ENCODE measurements at regions not wholly inside any gene's neighbourhood (a gene's known extent, or its start where the extent isn't known, plus 50 kb on each side); places are given as distances from the start of the nearest gene placed in this dataset.

- 50 to 64% (median 55%) methylated on average over 2 of the region's 2 CpGs for WGBS, 3 donors
Observed at GRCh38 chr5:54761213-54761701, 224.1 kb downstream of the ESM1 start.

GRCh38 chr5:54760182-54760935, 225.0 kb downstream of the ESM1 start:
- H3K27ac ChIP-seq (ENCODE audit: low read depth, low read length) = no peak overlapping the region
- 78 to 87% (median 82%) methylated on average over 6 of the region's 6 CpGs for WGBS, 3 donors

More at GRCh38 chr5:54761213-54761701, 224.1 kb downstream of the ESM1 start:
- H3K27ac ChIP-seq (ENCODE audit: low read depth, low read length) = no peak overlapping the region

- H3K27ac ChIP-seq (ENCODE audit: low read depth, low read length) = no peak overlapping the region
- WGBS, 3 donors = 75 to 78% (median 76%) methylated on average over 4 of the region's 4 CpGs
Observed at GRCh38 chr5:54758038-54758437, 227.4 kb downstream of the ESM1 start.

GRCh38 chr5:54757541-54757940, 227.9 kb downstream of the ESM1 start:
- H3K27ac ChIP-seq (ENCODE audit: low read depth, low read length) = no peak overlapping the region
- 92 to 100% (median 99%) methylated on average over 3 of the region's 3 CpGs for WGBS, 3 donors

GRCh38 chr5:54756796-54757402, 228.5 kb downstream of the ESM1 start:
- no peak overlapping the region for H3K27ac ChIP-seq (ENCODE audit: low read depth, low read length)
- WGBS, 3 donors = 86 to 100% (median 95%) methylated on average over 1 of the region's 1 CpG

- H3K27ac ChIP-seq (ENCODE audit: low read depth, low read length) = no peak overlapping the region
- 55 to 73% (median 67%) methylated on average over 4 of the region's 4 CpGs for WGBS, 3 donors
Observed at GRCh38 chr5:54756301-54756700, 229.1 kb downstream of the ESM1 start.

- no peak overlapping the region for H3K27ac ChIP-seq (ENCODE audit: low read depth, low read length)
- WGBS, 3 donors = 72 to 82% (median 76%) methylated on average over 2 of the region's 2 CpGs
Observed at GRCh38 chr5:54754878-54755277, 230.5 kb downstream of the ESM1 start.

- H3K27ac ChIP-seq (ENCODE audit: low read depth, low read length) = no peak overlapping the region
- WGBS, 3 donors = 91 to 97% (median 94%) methylated on average over 7 of the region's 7 CpGs
Observed at GRCh38 chr5:54754420-54754819, 231.0 kb downstream of the ESM1 start.

GRCh38 chr5:54753753-54754152, 231.6 kb downstream of the ESM1 start:
- no peak overlapping the region for H3K27ac ChIP-seq (ENCODE audit: low read depth, low read length)
- 85 to 98% (median 93%) methylated on average over 1 of the region's 1 CpG for WGBS, 3 donors

GRCh38 chr5:54753034-54753433, 232.4 kb downstream of the ESM1 start:
- 24 to 51% (median 38%) methylated on average over 4 of the region's 4 CpGs for WGBS, 3 donors

GRCh38 chr5:54748527-54748926, 231.0 kb downstream of the SNX18 start:
- WGBS, 3 donors = 82 to 96% (median 89%) methylated on average over 4 of the region's 4 CpGs

More at GRCh38 chr5:54753034-54753433, 232.4 kb downstream of the ESM1 start:
- H3K27ac ChIP-seq (ENCODE audit: low read depth, low read length) = no peak overlapping the region

GRCh38 chr5:54746777-54747398, 229.3 kb downstream of the SNX18 start:
- WGBS, 3 donors = 90 to 95% (median 94%) methylated on average over 10 of the region's 10 CpGs
- no peak overlapping the region for H3K27ac ChIP-seq (ENCODE audit: low read depth, low read length)

More at GRCh38 chr5:54748527-54748926, 231.0 kb downstream of the SNX18 start:
- H3K27ac ChIP-seq (ENCODE audit: low read depth, low read length) = no peak overlapping the region

GRCh38 chr5:54746346-54746745, 228.8 kb downstream of the SNX18 start:
- H3K27ac ChIP-seq (ENCODE audit: low read depth, low read length) = no peak overlapping the region
- 78 to 92% (median 91%) methylated on average over 8 of the region's 8 CpGs for WGBS, 3 donors

GRCh38 chr5:54745599-54745998, 228.0 kb downstream of the SNX18 start:
- no peak overlapping the region for H3K27ac ChIP-seq (ENCODE audit: low read depth, low read length)
- WGBS, 3 donors = 28 to 77% (median 75%) methylated on average over 5 of the region's 5 CpGs

GRCh38 chr5:54743997-54744788, 226.6 kb downstream of the SNX18 start:
- 46 to 82% (median 47%) methylated on average over 8 of the region's 8 CpGs for WGBS, 3 donors
- no peak overlapping the region for H3K27ac ChIP-seq (ENCODE audit: low read depth, low read length)

GRCh38 chr5:54743581-54743980, 226.0 kb downstream of the SNX18 start:
- no peak overlapping the region for H3K27ac ChIP-seq (ENCODE audit: low read depth, low read length)
- 88 to 94% (median 93%) methylated on average over 5 of the region's 5 CpGs for WGBS, 3 donors

GRCh38 chr5:54742417-54742891, 224.9 kb downstream of the SNX18 start:
- 18 to 46% (median 43%) methylated on average over 7 of the region's 7 CpGs for WGBS, 3 donors
- no peak overlapping the region for H3K27ac ChIP-seq (ENCODE audit: low read depth, low read length)

- no peak overlapping the region for H3K27ac ChIP-seq (ENCODE audit: low read depth, low read length)
- WGBS, 3 donors = 82 to 94% (median 91%) methylated on average over 6 of the region's 6 CpGs
Observed at GRCh38 chr5:54741711-54742110, 224.2 kb downstream of the SNX18 start.
